CD4-positive, alpha-beta T cell treated with Interleukin-12 subunit alpha and Interleukin-12 subunit beta, for 1 hour (primary cell): ENCODE measurements at regions not wholly inside any gene's neighbourhood (a gene's known extent, or its start where the extent isn't known, plus 50 kb on each side); places are given as distances from the start of the nearest gene placed in this dataset.

Experiments used
- DNase-seq: peaks from one replicate; pipeline ENCODE4 v3.0.0-alpha.2; 2020

DNA sequence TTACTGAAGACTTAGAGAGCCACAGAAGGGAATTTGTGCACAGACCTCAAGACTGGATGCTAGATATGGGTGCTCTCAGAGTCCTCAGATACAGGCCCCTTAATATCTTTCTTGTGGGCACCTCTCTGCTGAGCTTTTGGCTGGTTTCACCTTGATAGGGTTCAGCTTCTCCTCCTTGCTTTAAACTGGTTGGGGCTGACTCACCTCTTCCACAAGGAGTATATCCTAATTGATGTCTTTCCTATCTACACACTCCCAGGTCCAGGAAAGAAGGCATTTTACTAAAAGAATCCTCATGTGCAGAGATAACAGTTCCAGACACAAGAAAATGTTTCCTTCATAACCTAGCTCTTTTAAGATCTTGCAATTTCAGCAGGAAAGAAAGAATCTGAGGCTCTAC, 284.4 kb downstream of the NDFIP2 start:
- DNase-seq, result no peak

- no peak for DNase-seq
Observed at GRCh38 chr13:79749984-79750551, 269.1 kb downstream of the NDFIP2 start.

- no peak for DNase-seq
Observed at GRCh38 chr13:79749566-79749965, 268.6 kb downstream of the NDFIP2 start.

- no peak for DNase-seq
Observed at GRCh38 chr13:79745081-79745480, 264.1 kb downstream of the NDFIP2 start.

GRCh38 chr13:79742923-79743322, 262.0 kb downstream of the NDFIP2 start:
- DNase-seq, result no peak

DNA sequence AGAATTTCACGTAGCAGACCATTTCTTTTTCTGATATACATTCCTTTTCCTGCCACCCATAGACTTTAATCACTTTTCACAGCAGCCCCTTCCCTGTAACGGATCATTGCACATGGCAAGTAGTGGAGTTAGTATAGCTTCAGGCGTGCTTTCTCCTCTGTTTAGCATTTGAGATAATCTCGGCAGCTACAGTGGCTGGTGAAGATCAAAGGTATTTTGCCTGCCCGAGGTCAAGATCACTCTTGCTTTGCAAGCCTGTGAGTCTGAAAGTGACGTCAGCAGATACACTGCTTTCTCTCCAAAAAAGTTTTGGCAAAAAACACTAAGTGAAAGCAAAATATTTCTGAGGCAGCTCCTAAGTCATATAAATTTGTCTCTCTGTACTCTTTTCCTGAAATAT, 260.0 kb downstream of the NDFIP2 start:
- DNase-seq, result no peak

DNA sequence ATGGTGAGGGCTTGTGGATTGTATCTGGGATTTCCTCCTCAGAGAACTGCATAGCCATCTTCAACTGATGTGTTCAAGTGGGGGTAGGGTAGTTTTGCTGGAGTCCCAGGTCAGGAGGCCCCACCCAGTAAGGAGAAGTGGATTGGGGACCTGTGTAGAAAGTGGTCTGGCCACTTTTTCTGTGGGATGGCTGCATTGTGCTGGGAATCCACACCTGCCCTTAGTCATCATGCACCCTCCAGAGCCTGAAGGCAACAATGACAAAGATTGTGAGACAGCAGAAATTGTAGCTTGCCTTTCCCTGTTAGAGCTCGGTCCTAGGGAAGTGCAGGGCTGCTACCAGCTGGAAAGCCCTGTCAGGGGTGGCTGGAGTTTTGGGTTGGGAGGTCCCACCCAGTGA, 255.4 kb downstream of the NDFIP2 start:
- DNase-seq, result no peak

GRCh38 chr13:79735228-79735627, 254.3 kb downstream of the NDFIP2 start:
- no peak for DNase-seq

- no peak for DNase-seq
Observed at GRCh38 chr13:79727086-79727485, 246.1 kb downstream of the NDFIP2 start.

GRCh38 chr13:79725841-79726240, 244.9 kb downstream of the NDFIP2 start:
- DNase-seq, result no peak

- DNase-seq, result no peak
Observed at GRCh38 chr13:79724348-79725103, 243.6 kb downstream of the NDFIP2 start.

GRCh38 chr13:79723519-79724024, 242.6 kb downstream of the NDFIP2 start:
- DNase-seq, result no peak

DNA sequence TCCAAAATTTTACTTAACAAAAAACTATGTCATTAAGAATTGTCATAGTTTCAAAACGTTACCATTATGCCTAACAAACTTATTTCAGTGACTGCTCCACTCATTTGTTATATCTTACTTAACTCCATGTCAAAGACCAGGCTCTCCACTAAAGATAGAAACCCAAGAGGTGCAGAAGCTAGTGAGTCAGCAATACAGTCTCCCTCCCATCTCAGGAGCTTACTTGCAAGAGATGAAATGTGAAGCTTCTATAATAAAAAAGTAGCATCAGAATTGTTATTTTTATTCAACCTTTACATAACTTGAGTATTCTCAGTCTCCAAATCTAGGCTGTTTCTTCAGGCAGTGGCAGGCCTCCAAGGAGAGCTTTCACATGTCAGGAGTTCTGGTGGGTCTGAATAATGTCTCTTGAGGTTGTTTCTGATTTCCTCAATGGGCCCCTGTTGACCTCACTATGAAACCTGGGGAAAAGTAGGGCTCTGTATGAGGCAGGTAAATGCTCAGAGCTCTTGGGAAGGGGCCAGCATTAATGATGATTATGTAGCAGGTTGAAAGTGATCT, 242.0 kb downstream of the NDFIP2 start:
- DNase-seq, result no peak

- DNase-seq, result no peak
Observed at GRCh38 chr13:79716191-79716590, 235.2 kb downstream of the NDFIP2 start.

DNA sequence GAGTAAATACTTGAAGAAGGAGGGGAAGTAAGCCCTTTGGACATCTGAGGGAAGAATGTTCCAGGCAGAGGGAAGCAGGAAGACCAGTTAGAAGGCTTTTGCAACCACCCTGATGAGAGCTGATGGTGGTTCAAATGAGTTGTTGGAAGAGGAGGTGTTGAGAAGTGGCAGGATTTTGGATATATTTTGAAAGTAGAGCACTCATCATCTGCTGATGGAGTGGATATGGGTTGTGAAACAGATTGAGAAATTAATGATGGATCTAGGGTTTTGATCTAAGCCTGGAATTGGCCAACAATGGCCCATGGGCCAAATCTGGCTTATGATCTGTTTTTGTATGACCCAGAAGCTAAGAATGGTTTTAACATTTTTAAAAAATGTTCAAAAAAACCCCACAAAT, 230.7 kb downstream of the NDFIP2 start:
- no peak for DNase-seq

DNA sequence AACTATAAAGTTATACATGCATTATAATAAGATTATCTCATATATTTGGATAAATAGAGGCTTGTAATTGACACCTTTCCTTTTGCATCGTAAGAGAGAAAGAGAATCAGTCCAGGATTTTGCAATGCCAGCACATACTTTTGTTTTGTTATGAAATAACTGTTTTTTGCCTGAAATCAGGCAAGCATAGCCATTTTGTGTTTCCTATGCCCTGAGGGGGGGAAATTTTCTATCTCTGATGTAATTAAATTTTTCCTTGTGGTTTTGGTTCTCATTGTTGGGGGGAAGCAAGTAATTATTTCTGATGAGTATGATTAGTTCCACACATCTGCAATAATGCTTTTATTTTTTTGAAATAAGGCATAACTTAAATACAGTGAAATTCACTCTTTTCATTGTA, 229.4 kb downstream of the NDFIP2 start:
- no peak for DNase-seq

GRCh38 chr13:79709471-79709870, 228.5 kb downstream of the NDFIP2 start:
- DNase-seq, result no peak

DNA sequence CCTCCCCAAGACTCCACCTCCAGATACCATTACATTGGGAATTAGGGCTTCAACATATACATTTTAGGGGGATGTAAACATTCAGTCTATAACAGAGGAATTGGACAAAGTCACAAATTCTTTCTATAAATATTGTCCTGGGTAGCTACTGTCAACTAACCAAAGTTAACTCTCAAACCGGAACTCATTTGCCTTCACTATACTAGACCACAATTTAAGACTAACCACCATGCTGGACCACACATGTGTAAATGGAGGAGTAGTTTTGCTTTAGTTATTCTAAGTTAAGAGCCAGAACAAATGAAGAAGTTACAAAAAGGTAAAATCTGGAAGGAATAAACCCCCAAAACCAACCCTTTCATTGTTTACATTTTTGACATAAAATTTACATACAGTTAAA, 222.8 kb downstream of the NDFIP2 start:
- DNase-seq, result no peak

DNA sequence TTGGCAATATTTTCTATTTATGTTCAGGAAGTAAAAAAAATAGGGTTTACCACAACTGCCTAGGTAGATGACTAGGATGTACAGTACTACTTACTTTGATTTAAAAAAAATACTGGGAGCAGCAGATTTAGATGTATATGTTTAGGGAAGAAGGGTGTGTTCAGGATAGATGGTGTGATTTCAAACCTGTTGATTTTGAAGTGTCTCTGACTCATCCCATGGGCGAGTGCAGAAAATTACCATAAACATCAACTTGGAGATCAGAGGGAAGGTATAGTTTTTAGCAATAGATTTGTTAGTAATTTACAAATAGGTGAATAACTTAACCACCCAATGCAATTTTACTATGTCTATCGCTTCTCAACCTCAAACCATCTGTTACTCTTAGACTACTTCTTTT, 214.8 kb downstream of the NDFIP2 start:
- DNase-seq, result no peak

DNA sequence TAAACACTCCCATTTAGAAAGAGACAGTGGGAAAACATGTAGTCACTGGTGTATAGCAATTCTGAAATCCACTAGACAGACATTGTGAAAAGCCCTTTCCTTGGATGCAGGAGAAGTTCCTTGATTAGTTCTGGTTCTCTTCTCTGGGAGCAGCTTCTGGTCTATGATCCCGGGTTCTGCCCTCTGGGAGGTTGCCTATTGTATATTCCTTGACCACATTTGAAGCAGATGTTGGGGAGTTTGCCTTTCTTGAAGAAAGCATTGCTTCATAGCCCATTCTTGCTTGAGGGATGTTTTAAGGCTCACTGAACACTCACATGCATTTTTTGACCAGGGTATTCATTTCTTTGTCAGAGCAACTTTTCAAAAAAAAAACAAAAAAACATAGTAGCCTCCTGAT, 211.9 kb downstream of the NDFIP2 start:
- no peak for DNase-seq

DNA sequence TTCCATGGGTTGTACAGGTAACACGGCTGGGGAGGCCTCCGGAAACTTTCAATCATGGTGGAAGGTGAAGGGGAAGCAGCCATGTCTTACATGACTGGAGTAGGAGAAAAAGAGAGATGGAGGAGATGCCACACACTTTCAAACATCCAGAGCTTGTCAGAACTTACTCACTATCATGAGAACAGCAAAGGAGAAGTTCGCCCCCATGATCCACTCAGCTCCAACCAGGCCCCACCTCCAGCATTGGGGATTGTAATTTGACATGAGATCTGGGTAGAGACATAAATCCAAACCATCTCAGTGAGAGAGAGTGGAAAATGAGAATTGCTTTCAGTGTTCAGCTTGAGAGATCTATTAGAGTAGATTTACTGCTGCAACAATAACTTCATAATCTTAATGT, 210.9 kb downstream of the NDFIP2 start:
- no peak for DNase-seq

DNA sequence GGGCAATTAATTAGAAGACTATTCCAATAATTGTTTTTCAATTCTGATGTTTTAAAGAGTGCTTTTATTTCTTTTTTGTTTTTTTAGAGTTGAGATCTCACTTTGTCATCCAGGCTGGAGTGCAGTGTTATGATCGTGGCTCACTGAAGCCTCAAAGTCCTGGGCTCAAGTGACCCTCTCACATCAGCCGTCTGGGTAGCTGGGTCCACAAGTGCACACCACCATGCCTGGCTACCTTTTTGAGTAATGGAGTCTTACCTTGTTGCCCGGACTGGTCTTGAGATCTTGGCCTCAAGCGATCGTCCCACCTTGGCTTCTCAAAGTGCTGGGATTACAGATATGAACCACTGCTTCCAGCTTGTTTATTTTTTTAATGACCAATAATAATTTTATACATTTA, 207.8 kb downstream of the NDFIP2 start:
- no peak for DNase-seq

DNA sequence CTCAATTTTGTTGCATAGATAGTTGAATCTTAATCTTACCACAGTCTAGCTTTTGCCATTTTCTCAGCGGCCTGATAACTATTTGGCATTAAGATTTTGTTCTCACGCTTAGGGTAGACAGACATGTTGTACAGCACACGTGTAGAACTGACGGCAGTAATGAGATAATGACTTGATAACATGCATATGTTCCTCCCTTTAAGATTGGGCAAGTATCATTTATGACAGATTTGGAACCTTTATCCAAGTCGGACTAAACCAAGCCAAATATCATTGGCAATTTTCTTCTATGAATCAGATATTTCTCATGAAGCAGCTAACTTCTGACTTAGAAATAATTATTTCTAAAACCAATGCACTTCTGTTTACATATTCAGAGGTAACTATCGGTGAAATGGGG, 205.5 kb downstream of the NDFIP2 start:
- DNase-seq, result no peak

DNA sequence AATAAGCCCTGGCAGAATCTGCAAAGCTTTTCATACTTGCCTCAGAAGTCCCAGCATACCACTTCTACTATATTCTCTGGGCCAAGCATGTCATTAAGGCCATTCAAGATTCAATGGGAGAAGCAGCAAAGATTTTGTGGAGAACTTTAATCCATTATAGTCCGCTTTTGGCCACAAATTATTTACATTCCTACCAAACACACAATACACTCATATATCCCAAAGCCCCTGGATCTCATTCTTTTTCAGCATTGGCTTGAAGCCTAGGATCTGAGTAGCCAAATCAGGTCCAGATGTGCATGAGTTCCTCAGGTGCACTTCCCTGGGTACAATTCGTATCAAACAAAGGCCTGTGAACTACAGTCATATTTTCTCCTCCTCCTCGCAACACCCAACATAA, 203.4 kb downstream of the NDFIP2 start:
- no peak for DNase-seq

- DNase-seq, result no peak
Observed at GRCh38 chr13:79682164-79682563, 201.2 kb downstream of the NDFIP2 start.
